ENCODE measurements at regions not wholly inside any gene's neighbourhood (a gene's known extent, or its start where the extent isn't known, plus 50 kb on each side); places are given as distances from the start of the nearest gene placed in this dataset.

DNA sequence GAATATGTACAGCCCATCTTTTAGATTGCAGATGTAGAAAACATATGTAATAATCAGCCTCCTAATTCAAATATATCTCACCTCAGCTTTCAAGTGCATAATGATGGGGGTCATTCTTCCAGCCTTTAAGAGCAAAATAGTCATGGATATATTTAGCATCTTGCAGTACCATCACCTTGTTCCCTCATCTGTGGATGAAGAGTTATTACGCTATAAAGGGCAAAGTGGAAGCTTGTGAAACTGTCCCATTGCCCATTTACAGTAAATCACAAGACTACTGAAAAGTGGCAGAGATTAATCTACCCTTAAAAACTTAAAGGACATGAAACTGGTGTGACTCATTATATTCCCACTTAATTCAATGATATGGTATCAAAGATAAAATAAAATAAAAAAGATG, 979.7 kb upstream of the HS3ST1 start:
- TF ChIP-seq, protein P1, sequence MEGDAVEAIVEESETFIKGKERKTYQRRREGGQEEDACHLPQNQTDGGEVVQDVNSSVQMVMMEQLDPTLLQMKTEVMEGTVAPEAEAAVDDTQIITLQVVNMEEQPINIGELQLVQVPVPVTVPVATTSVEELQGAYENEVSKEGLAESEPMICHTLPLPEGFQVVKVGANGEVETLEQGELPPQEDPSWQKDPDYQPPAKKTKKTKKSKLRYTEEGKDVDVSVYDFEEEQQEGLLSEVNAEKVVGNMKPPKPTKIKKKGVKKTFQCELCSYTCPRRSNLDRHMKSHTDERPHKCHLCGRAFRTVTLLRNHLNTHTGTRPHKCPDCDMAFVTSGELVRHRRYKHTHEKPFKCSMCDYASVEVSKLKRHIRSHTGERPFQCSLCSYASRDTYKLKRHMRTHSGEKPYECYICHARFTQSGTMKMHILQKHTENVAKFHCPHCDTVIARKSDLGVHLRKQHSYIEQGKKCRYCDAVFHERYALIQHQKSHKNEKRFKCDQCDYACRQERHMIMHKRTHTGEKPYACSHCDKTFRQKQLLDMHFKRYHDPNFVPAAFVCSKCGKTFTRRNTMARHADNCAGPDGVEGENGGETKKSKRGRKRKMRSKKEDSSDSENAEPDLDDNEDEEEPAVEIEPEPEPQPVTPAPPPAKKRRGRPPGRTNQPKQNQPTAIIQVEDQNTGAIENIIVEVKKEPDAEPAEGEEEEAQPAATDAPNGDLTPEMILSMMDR (conservative IDR thresholded peaks at IDR 0.05; ENCODE audit: low read depth, low read length), result no peak
- TF ChIP-seq EZH2phosphoT487 (IDR thresholded peaks at IDR 0.05; ENCODE audit: borderline replicate concordance, low read length), result no peak

All from PC-3 (cell line).